Fibroblast of lung (primary cell): ENCODE measurements at regions not wholly inside any gene's neighbourhood (a gene's known extent, or its start where the extent isn't known, plus 50 kb on each side); places are given as distances from the start of the nearest gene placed in this dataset.

ENCODE experiments used
- DNase-seq, 2 donors: peaks; one replicate each; pipeline versions ENCODE4 v3.0.0 to v3.0.0-alpha.2; 2010; ENCODE audit warnings: low read depth in 2 of 2
- H2AFZ ChIP-seq: 2 replicates; pipeline ENCODE4 v1.5.1; 2012; ENCODE audit warnings: low read length, control low read depth, inconsistent platforms
- H3K27ac ChIP-seq: 2 replicates; pipeline ENCODE4 v1.5.1; 2011; ENCODE audit warnings: low read length, control low read depth; ENCODE audit not compliant: insufficient read depth
- H3K27me3 ChIP-seq: 2 replicates; pipeline ENCODE4 v1.5.1; 2011; ENCODE audit warnings: mild to moderate bottlenecking, low read length; ENCODE audit not compliant: control insufficient read depth, insufficient read depth
- H3K36me3 ChIP-seq: 2 replicates; pipeline ENCODE4 v1.5.1; 2011; ENCODE audit warnings: low read length; ENCODE audit not compliant: control insufficient read depth, insufficient read depth
- H3K4me1 ChIP-seq: 2 replicates; pipeline ENCODE4 v1.5.1; 2011; ENCODE audit warnings: low read length; ENCODE audit not compliant: control insufficient read depth, insufficient read depth; ENCODE audit errors: extremely low read depth
- H3K4me2 ChIP-seq: 2 replicates; pipeline ENCODE4 v1.5.1; 2011; ENCODE audit warnings: low read length, control low read depth; ENCODE audit not compliant: insufficient read depth; ENCODE audit errors: extremely low read depth
- H3K4me3 ChIP-seq, 4 experiments: fragments of 200-600 bp in 1 of 4; sonication (generic) in 1 of 4; replicated peaks in 1 of 4; 2 replicates each; pipeline ENCODE4 v1.5.1; 2011 to 2016; ENCODE audit warnings: low read length in 4 of 4, low read depth in 3 of 4, mild to moderate bottlenecking in 3 of 4, control low read depth in 2 of 4, inconsistent platforms in 1 of 4, mixed read lengths in 1 of 4; ENCODE audit not compliant: insufficient read depth in 1 of 4; ENCODE audit errors: control extremely low read depth in 1 of 4
- H3K79me2 ChIP-seq: 2 replicates; pipeline ENCODE4 v1.5.1; 2012; ENCODE audit warnings: mild to moderate bottlenecking, low read length, inconsistent platforms; ENCODE audit not compliant: control insufficient read depth, insufficient read depth
- H3K9ac ChIP-seq: 2 replicates; pipeline ENCODE4 v1.5.1; 2011; ENCODE audit warnings: mild to moderate bottlenecking, low read length, control low read depth; ENCODE audit not compliant: insufficient read depth
- H3K9me3 ChIP-seq: 2 replicates; pipeline ENCODE4 v1.5.1; 2012; ENCODE audit warnings: low read depth, low read length; ENCODE audit not compliant: control insufficient read depth, insufficient read depth
- H4K20me1 ChIP-seq: 2 replicates; pipeline ENCODE4 v1.5.1; 2011; ENCODE audit warnings: low read length; ENCODE audit not compliant: control insufficient read depth, insufficient read depth; ENCODE audit errors: extremely low read depth
- EZH2 ChIP-seq: IDR thresholded peaks from 2 replicates; pipeline ENCODE4 v1.5.1; 2012; ENCODE audit warnings: low read length, control low read depth, mild to moderate bottlenecking; ENCODE audit errors: missing control alignments
- TF ChIP-seq, protein P1 (sequence below), 2 donors: IDR thresholded peaks in 1 of 2; conservative IDR thresholded peaks in 1 of 2; 1 replicate in 1 of 2; 2 replicates in 1 of 2; pipeline ENCODE4 v1.5.1; 2011 to 2012; ENCODE audit warnings: low read length in 2 of 2, control low read depth in 1 of 2, inconsistent platforms in 1 of 2, low read depth in 1 of 2, mild to moderate bottlenecking in 1 of 2

DNA sequence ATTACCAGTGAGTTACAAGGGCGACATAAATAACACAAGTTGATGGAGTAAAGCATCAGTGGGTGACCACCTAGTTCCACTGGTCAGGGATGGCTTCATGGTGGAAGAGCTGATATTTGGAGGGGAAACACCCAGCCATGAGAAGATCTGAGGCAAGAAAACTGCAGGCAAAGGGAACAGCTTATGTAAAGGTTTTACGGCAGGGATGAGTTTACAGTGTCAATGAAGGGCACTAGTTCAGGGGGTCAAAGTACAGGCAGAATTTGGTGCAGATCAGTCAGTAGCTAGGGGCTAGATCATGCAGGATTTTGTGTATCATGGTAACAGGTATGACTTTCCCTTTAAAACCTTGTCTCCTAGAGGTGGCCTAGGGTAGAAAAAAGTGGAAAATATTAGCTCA is 339.6 kb downstream of the PMP22 start:
- H3K4me3 ChIP-seq: no peak overlapping the region
- DNase-seq: no peak
- TF ChIP-seq, protein P1, sequence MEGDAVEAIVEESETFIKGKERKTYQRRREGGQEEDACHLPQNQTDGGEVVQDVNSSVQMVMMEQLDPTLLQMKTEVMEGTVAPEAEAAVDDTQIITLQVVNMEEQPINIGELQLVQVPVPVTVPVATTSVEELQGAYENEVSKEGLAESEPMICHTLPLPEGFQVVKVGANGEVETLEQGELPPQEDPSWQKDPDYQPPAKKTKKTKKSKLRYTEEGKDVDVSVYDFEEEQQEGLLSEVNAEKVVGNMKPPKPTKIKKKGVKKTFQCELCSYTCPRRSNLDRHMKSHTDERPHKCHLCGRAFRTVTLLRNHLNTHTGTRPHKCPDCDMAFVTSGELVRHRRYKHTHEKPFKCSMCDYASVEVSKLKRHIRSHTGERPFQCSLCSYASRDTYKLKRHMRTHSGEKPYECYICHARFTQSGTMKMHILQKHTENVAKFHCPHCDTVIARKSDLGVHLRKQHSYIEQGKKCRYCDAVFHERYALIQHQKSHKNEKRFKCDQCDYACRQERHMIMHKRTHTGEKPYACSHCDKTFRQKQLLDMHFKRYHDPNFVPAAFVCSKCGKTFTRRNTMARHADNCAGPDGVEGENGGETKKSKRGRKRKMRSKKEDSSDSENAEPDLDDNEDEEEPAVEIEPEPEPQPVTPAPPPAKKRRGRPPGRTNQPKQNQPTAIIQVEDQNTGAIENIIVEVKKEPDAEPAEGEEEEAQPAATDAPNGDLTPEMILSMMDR (conservative IDR thresholded peaks at IDR 0.05 in 1 of 2, IDR thresholded peaks at IDR 0.05 in 1 of 2; ENCODE audit: low read depth in 1 of 2, low read length in 2 of 2): no peak
- no peak for TF ChIP-seq EZH2
- no peaks in the 10 kb centered on the region for H3K36me3 ChIP-seq
- no peak overlapping the region for H3K9ac ChIP-seq
- H3K79me2 ChIP-seq: no peaks in the 10 kb centered on the region
- no peak overlapping the region for H2AFZ ChIP-seq
- no peaks in the 10 kb centered on the region for H3K27me3 ChIP-seq
- H3K27ac ChIP-seq: no peak overlapping the region
- no peaks in the 10 kb centered on the region for H3K9me3 ChIP-seq
- H3K4me2 ChIP-seq: no peak overlapping the region
- H3K4me1 ChIP-seq: no peaks in the 10 kb centered on the region
- H4K20me1 ChIP-seq: no peaks in the 10 kb centered on the region

DNA sequence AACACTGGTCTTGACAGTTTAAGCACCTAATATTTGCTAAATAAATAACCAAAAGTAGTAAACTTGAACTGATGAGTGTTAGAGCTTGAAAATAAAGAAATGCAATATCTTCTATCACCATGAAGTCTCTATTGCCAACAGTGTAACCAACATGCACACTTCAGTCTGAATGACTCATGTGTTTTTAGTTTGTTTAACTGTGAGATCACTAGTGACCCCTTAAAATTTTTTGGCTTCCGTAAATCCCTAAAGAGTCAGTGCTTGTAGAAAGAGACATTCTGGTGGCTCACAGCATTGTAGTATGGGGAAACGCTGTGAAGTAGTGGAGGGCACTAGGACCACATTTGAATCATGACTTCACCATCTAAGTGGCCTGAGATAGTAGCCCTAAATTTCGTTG is 341.1 kb downstream of the PMP22 start:
- Histone ChIP-seq H3K4me3 (no peak overlapping the region), H3K9me3 (no peaks in the 10 kb centered on the region), H2AFZ (no peak overlapping the region), H3K79me2 (no peaks in the 10 kb centered on the region), H3K9ac (no peak overlapping the region), H3K4me1 (no peaks in the 10 kb centered on the region), H4K20me1 (no peaks in the 10 kb centered on the region), H3K27ac (no peak overlapping the region), H3K27me3 (no peaks in the 10 kb centered on the region), H3K4me2 (no peak overlapping the region), H3K36me3 (no peaks in the 10 kb centered on the region)
- peak; percentile 5 to 65 for DNase-seq
- TF ChIP-seq, protein P1 (conservative IDR thresholded peaks at IDR 0.05 in 1 of 2, IDR thresholded peaks at IDR 0.05 in 1 of 2; ENCODE audit: low read depth in 1 of 2, low read length in 2 of 2): no peak
- no peak for TF ChIP-seq EZH2

DNA sequence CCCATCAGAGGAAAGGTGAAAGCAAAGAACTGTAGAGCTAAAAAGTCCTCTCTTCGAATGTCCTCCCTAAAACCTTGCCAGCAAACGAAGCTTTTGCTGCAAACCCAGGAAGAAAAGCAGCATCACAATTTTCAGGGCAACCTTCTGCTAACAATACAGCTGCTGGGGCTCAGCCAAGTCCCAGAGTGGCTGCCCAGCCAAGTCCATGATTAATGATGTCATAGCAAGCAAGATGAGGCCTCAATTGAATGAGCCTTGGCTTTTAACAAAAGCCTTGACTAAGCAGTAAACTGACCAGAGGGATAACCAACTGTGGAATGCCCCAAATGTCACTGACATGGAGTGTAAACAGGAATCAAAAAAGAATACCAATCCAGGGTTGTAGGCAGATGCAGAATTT is 342.7 kb downstream of the PMP22 start:
- no peak for TF ChIP-seq EZH2
- TF ChIP-seq, protein P1 (conservative IDR thresholded peaks at IDR 0.05 in 1 of 2, IDR thresholded peaks at IDR 0.05 in 1 of 2; ENCODE audit: low read depth in 1 of 2, low read length in 2 of 2): no peak
- Histone ChIP-seq H3K27me3 (no peaks in the 10 kb centered on the region), H3K9ac (no peak overlapping the region), H3K4me1 (no peaks in the 10 kb centered on the region), H3K36me3 (no peaks in the 10 kb centered on the region), H3K27ac (no peak overlapping the region), H3K4me2 (no peak overlapping the region), H3K79me2 (no peaks in the 10 kb centered on the region), H3K4me3 (no peak overlapping the region), H4K20me1 (no peaks in the 10 kb centered on the region), H3K9me3 (no peaks in the 10 kb centered on the region), H2AFZ (no peak overlapping the region)
- DNase-seq: peak; percentile 3 to 51
